GM12865 (cell line): ENCODE measurements at regions not wholly inside any gene's neighbourhood (a gene's known extent, or its start where the extent isn't known, plus 50 kb on each side); places are given as distances from the start of the nearest gene placed in this dataset.
"Not testable (repeated sequence)": the region's sequence is repeated elsewhere in the genome, so short reads cannot be mapped to it uniquely, and the experiment has no call there.

Experiments
- DNase-seq: peaks from one replicate; pipeline ENCODE4 v3.0.0; 2010; ENCODE audit warnings: low read depth
- H3K4me3 ChIP-seq: 2 replicates; pipeline ENCODE4 v1.5.1; 2011; ENCODE audit warnings: mild to moderate bottlenecking, low read depth, low read length, control low read depth
- CTCF ChIP-seq: IDR thresholded peaks from 2 replicates; pipeline ENCODE4 v1.5.1; 2011; ENCODE audit warnings: low read length, control low read depth, low read depth, inconsistent platforms; ENCODE audit not compliant: insufficient read depth; ENCODE audit errors: missing control alignments

- DNase-seq, result no peak
- H3K4me3 ChIP-seq, result no peak overlapping the region
- no peak for TF ChIP-seq CTCF
These were observed 62.4 kb downstream of the CRYBB2 start for GRCh38 chr22:25281675-25282345.

- H3K4me3 ChIP-seq, result no peak overlapping the region
- no peak for DNase-seq
- no peak for TF ChIP-seq CTCF
These were observed 62.9 kb downstream of the CRYBB2 start for GRCh38 chr22:25282346-25282670.

GRCh38 chr22:25282671-25283561 lies 63.5 kb downstream of the CRYBB2 start:
- no peak for DNase-seq
- no peak overlapping the region for H3K4me3 ChIP-seq
- no peak for TF ChIP-seq CTCF

GRCh38 chr22:25288481-25288880 lies 69.0 kb downstream of the CRYBB2 start:
- not testable (repeated sequence) for H3K4me3 ChIP-seq, DNase-seq

- not testable (repeated sequence) for H3K4me3 ChIP-seq, DNase-seq
These were observed 82.5 kb downstream of the CRYBB2 start for GRCh38 chr22:25301912-25302311.

GRCh38 chr22:25309586-25309985 lies 90.1 kb downstream of the CRYBB2 start:
- DNase-seq, H3K4me3 ChIP-seq: not testable (repeated sequence)

GRCh38 chr22:25311924-25312323 lies 92.5 kb downstream of the CRYBB2 start:
- DNase-seq, H3K4me3 ChIP-seq: not testable (repeated sequence)

- TF ChIP-seq CTCF, result no peak
- no peak overlapping the region for H3K4me3 ChIP-seq
- no peak for DNase-seq
These were observed 98.8 kb downstream of the CRYBB2 start for GRCh38 chr22:25318081-25318823.
